ENCODE measurements at regions not wholly inside any gene's neighbourhood (a gene's known extent, or its start where the extent isn't known, plus 50 kb on each side); places are given as distances from the start of the nearest gene placed in this dataset.
"Not testable (repeated sequence)": the region's sequence is repeated elsewhere in the genome, so short reads cannot be mapped to it uniquely, and the experiment has no call there.

DNA sequence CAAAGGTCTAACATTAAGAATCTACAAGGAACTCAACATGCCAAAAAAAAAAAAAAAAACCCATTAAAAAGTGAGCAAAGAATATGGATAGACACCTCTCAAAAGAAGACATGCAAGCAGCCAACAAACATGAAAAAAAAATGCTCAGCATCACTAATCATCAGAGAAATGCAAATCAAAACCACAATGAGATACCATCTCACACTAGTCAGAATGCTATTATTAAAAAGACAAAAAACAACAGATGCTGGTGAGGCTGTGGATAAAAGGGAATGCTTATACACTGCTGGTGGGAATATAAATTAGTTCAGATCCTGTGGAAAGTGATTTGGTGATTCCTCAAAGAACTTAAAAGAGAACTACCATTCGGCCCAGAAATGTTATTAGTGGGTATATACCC is 257.7 kb upstream of the PLET1 start:
- DNase-seq, result no peak

DNA sequence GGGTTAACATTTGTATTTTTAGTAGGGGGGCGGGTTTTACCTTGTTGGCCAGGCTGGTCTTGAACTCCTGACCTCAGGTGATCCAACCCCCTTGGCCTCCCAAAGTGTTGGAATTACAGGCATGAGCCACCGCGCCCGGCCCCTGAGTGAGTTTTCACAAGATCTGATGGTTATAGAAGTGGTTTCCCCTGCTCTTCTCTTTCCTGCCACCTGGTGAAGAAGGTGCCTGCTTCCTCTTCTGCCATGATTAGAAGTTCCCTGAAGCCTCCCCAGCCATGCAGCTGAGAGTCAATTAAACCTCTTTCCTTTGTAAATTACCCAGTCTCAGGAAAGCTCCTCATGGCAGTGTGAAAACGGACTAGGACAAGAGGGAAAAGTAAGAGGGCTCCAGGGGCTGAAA is 259.1 kb upstream of the PLET1 start:
- no peak for DNase-seq

DNA sequence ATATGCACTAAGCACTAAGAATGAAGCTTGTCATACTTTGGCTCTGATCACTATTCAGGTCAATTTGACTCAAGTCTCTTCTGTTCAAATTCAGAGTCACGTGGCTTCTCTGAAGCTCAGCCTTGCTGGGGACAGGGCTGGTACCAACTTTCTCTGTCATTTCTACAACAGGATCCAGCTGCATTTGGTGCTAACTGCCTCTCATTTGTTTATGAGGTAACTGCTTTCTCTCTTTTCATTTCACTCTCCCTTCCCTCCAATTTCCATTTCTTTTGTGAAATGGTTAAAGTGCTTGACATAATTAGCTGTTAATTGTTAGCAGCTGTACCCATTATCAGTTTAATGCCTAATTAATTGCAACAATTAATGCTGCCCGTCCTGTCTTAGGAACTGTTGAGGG is 259.7 kb upstream of the PLET1 start:
- no peak for DNase-seq

DNA sequence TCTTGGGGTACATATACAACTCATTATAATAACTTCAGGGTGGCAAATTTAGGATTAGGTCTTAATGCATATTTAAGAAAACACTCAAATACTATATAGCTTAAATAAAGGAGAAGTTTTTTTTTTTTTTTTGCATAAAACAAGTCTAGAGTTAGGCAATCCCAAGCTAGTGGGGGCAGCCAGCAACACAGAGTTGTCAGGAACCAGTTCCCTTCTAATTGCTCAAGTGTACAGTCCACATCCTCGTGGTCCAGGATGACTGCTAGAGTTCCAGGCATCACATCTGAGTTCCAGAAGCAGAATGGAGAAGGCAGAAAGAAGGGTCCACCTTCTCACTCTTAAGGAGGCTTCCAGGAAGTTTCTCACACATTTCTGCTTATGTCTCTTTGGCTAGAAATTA is 261.9 kb upstream of the PLET1 start:
- no peak for DNase-seq

DNA sequence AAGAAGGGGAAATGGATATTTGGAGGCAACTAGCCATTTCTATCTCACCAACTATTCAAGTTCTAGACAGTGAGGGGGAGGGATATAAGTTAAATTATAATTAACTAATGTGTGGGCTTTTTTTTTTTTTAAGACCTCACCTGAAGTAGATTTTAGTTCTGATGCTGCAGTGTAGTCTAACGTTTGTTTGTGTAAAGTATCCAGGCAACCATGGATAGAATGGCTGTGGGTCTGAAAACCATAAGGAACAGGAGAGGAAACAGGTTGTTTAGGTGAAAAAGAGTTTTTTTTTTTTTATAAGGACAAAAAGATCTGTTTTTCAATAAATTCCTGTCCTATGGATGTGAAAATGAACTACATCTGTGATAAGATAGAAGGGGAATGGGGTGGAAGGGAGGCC is 262.4 kb upstream of the PLET1 start:
- DNase-seq, result no peak

DNA sequence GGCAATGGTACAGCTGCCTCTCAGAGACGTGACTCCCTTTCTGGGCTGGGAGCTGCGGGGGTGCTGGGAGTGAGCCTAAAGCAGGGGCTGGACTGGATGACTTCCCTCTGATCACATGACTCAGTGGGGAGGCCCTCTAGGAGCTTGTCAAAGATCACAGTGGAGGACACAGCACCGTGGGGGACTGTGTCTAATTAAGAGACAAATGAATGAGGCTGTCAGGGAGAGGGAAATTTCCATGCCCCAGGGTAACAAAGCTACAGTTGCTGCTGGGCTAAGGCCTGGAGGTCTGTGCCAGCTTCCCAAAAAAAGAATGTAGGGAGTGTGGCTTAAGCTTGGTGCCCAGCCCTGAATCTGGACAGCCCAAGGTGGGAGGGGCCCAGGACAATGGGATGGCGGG is 262.8 kb upstream of the PLET1 start:
- DNase-seq, result peak; percentile 76

DNA sequence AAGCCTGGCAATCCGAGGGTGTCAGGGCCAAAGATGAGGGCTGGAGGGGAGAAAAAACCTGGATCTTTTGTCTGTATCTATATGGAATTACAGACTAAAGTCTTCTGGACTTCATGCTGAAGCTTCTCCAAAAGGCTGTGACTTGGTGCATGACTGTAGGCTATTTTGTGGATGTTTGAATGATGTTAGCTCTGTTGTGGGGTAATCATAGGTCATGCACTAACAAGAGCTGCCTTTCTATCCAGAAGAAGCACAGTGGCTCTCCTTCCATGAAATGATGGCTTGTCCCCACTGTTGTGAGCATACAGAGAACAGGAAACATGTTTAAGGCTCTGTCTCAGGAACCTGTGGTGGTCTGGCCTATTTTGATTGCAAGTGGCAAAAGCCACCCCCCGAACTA is 263.3 kb upstream of the PLET1 start:
- no peak for DNase-seq

DNA sequence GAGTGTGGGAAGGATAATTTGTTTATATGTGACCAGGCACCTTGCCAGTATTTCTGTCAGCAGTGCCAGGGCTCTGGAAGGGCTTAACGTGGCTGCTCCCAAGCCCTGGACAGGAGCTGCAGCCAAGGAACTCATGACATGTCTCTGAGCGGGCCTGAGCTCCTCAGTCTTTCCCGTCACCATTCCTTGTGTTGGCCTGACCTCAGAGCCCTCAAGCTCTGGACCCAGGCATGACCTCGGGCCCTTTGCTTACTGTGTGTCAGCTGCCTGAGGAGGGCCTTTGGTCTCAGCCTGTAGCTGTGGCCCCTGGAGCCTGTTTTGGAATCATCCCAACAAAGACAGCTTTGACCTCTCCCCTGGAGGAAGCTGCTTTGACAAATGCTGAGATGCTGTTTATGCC is 264.1 kb upstream of the PLET1 start:
- DNase-seq, result peak; percentile 44

DNA sequence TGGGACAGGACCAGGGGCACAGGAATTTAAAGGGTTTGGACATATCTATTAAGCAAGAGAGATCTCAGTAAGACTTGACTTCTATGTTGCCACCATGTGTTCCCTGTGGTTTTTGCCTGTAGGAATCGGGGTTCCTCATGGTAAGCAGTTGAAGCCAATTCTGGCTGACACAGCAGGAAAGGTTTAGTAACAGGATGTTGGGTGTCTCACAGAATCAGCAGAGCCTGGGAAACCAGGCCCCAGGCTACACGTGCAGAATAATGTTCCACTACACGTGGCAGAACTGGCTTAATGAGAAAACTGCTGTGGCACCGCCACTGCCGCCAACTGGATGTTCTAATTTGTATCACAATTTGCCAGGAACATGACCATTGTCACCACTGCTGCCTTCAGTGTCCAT is 264.6 kb upstream of the PLET1 start:
- no peak for DNase-seq

DNA sequence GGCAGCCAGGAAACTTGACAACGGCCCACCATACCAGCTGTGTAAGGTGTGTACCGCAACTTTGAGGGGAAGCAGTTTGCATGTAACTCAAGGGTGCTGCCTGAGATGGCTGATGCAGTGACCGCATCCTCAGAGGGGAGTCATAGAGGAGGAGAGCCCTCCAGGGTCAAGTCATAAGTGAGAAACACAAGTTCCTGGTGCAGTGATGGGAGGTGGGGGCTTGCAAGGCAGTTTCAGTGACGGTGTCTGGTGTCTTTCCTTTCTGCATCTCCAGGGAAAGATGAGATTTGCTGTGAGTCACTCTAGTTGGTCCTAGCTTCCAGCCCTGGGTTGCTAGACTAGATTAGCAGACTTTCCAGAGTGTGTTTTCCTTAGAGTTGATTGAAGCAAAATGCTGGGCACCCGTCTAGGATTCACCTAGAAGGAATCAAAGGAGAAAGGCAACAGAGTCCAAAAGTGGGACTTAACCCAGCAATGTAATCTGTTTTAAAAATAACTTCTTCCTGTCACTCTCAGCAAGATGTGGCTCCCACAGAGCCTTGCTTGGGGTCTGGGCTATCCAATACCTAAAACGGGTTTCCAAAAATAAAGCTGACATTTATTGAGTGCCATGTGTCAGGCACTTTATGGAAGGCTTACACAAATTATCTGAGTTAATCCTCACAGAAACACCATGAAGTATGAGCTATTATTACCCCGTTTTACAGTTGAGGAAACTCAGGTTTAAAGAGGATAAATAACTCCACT is 265.4 kb upstream of the PLET1 start:
- DNase-seq, result no peak

DNA sequence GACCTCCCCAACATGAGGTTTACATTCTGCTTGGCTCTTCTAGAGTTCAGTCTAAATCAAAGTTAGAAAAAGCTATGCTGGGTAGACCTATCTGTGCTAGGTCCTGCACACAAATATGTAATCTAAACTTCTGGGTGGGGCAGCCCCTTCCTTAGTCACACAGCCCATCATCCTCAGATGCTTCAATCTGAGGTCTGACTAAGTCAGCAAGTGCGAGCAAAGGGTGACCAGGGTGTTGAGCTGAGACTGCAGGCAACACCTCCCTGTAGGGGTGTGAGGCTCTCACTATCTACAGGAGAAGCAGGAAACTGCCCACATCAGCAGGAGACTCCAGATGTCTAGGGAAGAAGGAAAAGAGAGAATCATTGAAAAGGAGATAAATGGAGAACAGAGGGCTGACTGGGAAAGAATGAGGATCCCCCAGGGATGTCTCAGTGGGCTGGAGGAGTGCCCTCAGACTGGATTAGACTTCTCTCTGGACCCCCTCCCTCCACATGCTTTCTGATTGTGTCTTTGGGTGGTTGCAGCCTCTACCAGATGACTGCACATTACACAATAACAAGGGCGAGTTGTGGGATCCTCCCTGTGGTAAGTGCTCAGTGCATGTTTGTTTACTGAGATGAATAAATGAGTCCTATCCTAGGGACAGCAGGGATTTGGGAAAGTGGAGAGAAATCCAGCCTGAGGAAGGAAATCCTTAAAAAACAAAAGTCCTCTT is 266.2 kb upstream of the PLET1 start:
- no peak for DNase-seq

DNA sequence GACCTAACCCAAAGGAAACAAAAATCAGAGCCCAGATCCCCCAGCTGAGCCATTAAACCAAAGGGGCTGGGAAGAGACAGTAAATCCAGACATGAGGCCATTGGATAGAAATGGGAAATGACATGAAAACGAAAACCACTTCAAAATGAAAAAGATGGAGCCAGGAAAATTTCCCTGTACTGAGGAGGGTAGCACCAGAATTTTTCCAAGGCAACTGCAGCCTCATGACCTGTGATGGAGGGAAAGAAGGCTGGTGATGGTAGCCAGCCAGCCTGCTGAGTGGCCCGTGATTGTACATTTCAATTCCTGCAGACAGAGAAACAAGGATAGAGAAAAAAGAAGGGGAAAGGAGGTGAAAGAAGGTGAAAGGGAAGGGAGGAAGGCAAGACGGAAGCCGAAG is 268.4 kb upstream of the PLET1 start:
- DNase-seq, result no peak

DNA sequence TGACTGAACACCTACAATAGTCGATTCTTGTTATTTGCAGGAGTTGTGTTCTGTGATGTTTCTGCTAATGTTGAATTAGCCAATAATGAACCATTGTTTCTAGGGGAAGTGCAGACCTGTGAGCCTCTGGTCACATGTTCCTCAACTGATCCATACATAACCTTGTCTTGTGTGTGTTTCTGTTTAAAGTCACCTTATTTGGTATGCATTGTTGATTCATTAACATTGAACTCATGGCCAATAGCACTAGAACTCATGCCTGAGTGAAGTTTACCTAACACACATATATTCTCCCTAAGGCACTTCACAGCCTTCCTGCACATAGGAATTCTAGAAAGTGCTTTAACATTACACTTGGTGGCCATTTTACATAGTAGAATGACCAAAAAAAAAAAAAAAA is 271.8 kb upstream of the PLET1 start:
- no peak for DNase-seq

DNA sequence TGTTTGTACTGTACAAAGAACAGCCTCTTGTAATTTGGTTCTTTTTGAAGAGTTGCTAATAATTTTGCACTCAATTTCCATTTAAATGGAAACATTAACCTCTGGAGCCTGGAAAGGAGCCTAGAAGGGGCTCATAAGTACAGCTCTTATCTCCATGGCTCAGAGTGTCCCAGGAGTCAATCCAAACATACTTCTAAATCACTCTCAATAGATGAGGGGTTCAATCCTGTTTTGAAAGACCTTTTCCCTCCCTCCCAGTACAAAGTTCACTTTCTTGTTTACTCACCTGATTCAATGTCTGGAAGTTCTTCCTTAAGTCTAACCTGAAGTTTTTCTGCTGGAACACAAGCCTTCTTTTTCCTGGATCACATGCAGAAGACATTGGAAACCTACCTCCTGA is 273.0 kb upstream of the PLET1 start:
- no peak for DNase-seq

DNA sequence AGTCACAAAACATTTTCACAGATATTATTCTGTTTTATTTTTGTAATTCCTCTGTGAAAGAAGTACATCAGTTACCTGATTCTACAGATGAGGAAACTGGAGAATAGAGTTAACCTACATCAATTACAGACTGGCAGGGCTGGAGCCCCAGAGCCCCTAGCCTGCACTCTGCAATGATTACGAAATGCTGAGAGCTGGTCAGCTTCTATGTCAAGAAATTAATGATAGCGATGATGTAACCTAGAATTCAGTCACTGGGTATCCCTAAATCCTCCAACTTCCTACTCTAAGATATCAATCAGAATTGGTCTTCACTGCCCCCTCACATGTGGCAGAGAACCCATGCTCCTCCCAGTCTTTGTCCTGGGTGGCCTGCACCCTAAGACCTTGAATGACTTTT is 273.5 kb upstream of the PLET1 start:
- DNase-seq, result no peak

DNA sequence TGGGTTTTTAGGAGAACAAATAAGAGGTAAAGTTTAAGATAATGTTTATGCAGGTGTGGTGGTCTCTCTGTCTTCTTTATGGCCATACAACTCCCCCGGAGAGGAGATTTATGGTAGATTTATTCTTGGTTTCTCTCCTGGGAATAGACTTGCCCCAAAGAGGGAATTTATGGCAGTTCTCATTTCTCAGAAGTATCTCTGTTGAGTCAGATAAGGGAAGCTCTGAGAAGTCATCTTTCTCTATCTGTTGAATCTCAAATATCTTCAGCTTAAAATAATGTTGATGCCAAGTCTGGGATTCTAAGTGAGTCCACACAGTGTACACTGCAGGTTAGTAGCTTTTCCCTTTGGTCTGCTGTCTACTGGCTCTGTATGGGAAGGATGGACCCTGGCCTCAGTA is 276.4 kb upstream of the PLET1 start:
- DNase-seq, result no peak

DNA sequence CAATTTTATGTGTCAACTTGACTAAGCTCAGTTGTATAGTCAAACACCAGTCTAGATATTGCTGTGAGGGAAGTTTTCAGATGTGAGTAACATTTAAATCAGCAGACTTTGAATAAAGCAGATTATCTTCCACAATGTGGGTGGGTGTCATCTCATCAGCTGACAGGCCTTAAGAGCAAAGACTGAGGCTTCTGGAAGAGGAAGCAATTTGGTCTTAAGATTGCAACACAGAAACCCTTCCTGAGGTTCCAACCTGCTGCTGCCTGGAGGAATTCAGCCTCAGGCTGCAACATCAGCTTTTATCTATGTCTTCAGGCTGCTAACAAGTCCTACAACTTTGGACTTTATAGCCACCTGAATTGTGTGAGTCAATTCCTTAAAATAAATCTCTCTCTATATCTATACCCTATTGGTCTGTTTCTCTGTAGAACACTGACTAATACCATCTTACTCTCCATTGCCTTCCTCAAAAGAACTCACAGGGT is 277.2 kb upstream of the PLET1 start:
- no peak for DNase-seq

DNA sequence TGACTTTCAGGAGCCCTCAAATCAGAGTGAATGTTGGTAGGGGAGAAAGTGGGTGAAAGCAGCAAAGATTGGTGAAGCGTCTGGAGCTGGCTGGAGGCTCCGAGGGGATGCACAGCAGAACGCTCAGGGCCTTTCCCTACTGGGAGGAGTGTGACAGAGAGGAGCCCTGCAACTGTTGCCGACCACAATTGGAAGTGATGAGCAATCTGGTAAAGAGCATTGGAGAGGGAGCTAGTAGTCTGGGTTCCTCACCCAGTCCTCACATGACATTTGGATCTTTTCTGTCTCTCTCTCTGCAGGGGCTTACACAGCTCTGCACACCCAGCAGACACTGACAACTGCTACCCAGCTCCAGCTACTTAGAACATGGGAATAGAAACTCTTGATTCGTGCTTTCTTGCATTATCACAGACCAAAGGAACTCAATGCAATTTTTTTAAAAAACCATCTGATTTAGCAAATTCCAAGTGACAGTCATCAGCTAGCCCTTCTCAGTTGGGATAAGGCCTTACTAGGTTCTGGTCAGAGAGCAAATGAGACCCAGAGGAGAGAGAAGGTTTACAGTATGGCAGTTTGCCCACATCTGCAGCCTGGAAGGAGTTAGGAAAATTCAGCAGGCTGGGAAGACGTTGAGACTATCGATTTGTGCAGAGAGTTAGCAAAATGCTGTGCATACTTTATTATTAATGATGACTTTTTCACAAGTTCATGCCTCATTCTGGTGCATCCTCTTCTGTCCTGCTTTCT is 278.0 kb upstream of the PLET1 start:
- DNase-seq, result no peak

DNA sequence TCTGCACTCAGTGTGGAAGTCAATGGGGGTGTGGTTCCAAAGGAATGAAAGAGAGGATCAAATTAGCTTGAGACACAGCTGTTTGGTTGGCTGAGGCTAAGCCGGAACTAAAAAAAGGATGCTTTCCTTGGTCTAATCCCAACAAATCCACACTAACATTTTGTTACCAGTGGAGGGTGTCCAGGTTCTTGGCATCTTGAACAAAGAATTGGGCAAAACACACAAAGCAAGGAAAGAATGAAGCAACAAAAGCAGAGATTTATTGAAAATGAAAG is 278.6 kb upstream of the PLET1 start:
- not testable (repeated sequence) for DNase-seq

DNA sequence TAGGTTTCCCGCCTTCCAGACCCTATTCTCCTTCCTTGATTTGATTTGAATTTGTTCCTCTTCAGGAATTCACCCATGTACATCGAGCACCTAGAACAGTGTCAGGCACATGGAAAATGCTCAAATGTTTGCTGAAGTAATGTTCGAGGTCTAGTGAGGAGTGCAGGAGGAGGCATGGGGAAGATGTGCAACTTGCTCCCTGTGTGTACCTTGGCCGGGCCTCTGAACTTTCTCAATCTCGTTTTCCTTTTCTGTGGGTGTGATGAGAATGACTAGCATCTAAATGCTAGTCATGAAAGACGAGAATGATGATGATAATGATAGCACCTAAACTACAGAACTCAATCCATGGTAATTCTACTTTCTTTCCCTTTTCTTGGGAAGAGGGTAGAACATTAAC is 279.1 kb upstream of the PLET1 start:
- DNase-seq, result no peak

DNA sequence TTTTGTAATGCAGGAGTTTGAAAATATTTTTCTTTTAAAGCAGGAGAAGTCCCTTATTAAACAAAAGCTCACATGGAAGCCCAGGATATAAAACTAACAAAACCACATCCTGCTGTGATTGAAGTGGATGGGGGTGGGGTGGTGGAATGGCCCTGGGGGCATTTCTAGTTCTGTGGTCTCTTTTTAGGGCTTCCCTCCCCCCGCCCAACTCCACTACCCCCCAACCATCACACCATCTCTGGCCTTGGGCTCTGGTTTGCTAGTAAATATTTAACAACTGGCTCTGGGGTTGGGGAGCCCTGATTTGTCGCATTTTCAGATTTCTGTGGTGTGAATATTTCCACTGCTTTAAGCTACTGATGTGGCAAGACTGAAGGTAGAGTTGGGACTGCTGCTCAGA is 279.6 kb upstream of the PLET1 start:
- DNase-seq, result no peak

DNA sequence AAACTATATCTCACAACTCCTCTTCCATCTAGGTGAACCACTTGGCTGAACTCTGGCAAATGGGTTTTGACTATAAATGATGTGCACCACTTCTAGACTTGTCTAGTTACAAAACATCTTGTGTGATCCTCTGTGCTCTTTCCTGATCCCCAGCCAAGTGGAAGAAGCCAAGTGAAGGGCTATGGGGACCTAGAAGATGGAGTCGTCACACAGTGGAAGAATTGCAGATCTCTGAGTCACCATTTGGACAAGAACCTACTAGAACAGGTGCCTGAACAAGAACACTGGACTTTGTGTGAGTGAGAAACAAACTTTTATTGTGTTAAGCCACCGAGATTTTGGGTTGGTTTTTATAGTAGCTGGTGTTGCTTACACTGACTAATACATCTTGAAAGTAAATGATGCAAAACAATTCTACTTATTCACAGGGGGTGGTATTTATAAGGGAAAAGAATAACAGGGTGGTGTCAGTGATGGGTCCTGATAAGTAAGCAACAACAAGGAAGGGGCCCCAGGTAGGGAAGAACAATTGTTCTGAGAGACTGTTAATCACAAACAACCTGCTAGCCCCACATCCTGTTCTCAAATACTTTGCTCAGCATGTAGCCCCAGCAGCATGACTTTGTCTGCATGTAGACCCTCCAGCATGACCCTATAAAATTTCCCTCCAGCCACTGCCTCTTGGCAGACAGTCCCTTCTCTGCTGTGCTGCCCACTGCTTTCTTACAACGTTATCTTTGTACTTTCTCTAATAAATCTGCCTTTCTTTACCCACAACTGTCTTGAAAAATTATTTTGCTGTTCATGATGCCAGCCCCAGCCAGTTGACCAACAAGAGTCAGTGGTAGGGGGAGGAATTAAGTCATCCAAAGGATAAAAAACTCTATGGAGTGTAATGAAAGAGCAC is 280.7 kb upstream of the PLET1 start:
- no peak for DNase-seq

DNA sequence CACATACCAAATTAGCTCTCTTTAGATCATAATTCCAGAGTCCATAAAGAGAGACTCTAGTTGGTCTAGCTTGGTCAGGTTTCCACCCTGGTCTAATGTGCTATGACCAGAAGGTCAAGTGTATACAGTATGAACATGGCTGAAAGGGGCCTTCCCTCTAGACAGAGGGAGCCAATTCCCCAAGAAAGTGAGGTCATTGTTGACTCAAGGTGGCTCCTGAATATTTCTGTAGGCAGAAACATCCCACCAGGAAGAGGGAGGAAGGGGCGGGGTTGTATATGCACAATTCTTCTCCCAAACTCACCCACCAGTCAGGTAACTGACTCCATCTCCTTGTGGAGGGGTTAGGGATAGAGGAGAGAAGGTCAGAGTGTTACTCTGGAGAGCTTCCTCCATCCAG is 281.8 kb upstream of the PLET1 start:
- no peak for DNase-seq
